ENCODE measurements at regions not wholly inside any gene's neighbourhood (a gene's known extent, or its start where the extent isn't known, plus 50 kb on each side); places are given as distances from the start of the nearest gene placed in this dataset.
A peak's percentile ranks its signal among the peaks of the same experiment; 100 is the strongest.

DNA sequence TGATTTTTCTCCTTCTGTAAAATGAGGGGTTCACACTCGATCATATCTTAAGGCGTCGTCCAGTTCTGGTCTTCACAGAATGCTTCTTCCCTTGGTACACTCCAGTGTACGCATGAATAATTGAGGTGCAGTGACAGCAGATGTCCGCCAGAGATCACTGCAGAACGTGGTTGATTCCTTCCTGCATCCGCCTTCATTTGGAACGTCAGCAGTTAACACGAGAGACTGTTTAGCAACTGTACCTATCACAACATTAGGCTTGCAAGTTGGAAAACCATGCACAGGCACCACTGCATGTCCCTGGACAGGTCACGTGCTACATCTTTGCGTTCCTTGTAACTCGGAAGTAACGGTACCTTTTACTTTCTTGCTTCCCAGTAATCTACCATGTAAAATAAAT lies 66.0 kb upstream of the GEMIN8 start:
- ChIA-PET POLR2A (no interaction called here), CTCF (interaction anchor here (0.6 to 1.5 kb wide), 7 partner anchors 16 to 844 kb away, joined by 3 to 8 read pairs (median 4); partner anchors contain the start of gene GLRA2)
- Histone ChIP-seq H3K9me3 (ENCODE audit: control insufficient read depth, insufficient read depth, low read depth, low read length) (no peaks in the 10 kb centered on the region), H3K27ac (ENCODE audit: extremely low read depth, low read depth, low read length) (no peak overlapping the region), H3K36me3 (ENCODE audit: control insufficient read depth in 2 of 2, insufficient read depth in 1 of 2, low read length in 2 of 2) (no peaks in the 10 kb centered on the region), H3K4me3 (ENCODE audit: low read depth, low read length) (no peak overlapping the region), H3K4me1 (ENCODE audit: control insufficient read depth, insufficient read depth, low read length) (no peaks in the 10 kb centered on the region)
- TF ChIP-seq ZNF433 (tag by site-specific recombination; IDR thresholded peaks at IDR 0.05; ENCODE audit: low read depth) (no peak), ZNF2 (tag by site-specific recombination; IDR thresholded peaks at IDR 0.05) (peak; percentile 99), ZNF660 (tag by site-specific recombination; IDR thresholded peaks at IDR 0.05) (0 out of 2 replicates have a peak, but pooled peaks have one; percentile 46), ZNF654 (tag by site-specific recombination; IDR thresholded peaks at IDR 0.05; ENCODE audit: low read depth) (peak; percentile 67)
- TF ChIP-seq, protein P1, sequence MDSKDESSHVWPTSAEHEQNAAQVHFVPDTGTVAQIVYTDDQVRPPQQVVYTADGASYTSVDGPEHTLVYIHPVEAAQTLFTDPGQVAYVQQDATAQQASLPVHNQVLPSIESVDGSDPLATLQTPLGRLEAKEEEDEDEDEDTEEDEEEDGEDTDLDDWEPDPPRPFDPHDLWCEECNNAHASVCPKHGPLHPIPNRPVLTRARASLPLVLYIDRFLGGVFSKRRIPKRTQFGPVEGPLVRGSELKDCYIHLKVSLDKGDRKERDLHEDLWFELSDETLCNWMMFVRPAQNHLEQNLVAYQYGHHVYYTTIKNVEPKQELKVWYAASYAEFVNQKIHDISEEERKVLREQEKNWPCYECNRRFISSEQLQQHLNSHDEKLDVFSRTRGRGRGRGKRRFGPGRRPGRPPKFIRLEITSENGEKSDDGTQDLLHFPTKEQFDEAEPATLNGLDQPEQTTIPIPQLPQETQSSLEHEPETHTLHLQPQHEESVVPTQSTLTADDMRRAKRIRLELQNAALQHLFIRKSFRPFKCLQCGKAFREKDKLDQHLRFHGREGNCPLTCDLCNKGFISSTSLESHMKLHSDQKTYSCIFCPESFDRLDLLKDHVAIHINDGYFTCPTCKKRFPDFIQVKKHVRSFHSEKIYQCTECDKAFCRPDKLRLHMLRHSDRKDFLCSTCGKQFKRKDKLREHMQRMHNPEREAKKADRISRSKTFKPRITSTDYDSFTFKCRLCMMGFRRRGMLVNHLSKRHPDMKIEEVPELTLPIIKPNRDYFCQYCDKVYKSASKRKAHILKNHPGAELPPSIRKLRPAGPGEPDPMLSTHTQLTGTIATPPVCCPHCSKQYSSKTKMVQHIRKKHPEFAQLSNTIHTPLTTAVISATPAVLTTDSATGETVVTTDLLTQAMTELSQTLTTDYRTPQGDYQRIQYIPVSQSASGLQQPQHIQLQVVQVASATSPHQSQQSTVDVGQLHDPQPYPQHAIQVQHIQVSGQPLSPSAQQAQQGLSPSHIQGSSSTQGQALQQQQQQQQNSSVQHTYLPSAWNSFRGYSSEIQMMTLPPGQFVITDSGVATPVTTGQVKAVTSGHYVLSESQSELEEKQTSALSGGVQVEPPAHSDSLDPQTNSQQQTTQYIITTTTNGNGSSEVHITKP (tag by site-specific recombination; IDR thresholded peaks at IDR 0.05) = 0 out of 2 replicates have a peak, but pooled peaks have one; percentile 31

DNA sequence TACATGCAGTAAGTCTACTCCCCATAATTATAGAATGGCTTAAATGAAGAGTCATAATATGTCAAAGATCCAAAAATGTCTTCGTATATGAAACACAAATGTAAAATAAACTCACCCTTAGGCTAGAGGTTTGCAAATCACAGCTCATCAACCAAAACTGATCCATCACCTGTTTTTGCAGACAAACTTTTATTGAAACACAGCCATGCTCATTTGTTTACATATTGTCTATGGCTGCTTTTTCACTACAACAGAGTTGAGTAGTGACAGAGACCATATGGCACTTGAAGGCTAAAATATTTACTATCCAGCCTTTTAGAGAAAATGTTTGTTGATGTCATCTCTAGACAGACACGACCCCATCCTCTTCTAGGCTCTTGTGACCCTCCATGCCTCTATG lies 64.5 kb upstream of the GEMIN8 start:
- no peaks in the 10 kb centered on the region for H3K4me1 ChIP-seq (ENCODE audit: control insufficient read depth, insufficient read depth, low read length)
- no peak overlapping the region for H3K4me3 ChIP-seq (ENCODE audit: low read depth, low read length)
- ChIA-PET POLR2A (no interaction called here), CTCF (interaction anchor here (0.7 to 1.1 kb wide), 2 partner anchors 261 to 1050 kb away, joined by 3 read pairs; no protein-coding TSS in a partner anchor)
- no peaks in the 10 kb centered on the region for H3K9me3 ChIP-seq (ENCODE audit: control insufficient read depth, insufficient read depth, low read depth, low read length)
- no peak overlapping the region for H3K27ac ChIP-seq (ENCODE audit: extremely low read depth, low read depth, low read length)
- no peak for TF ChIP-seq ZNF626 (tag by site-specific recombination; IDR thresholded peaks at IDR 0.05)
- no peak for TF ChIP-seq KLF10 (tag by site-specific recombination; IDR thresholded peaks at IDR 0.05)
- TF ChIP-seq ZNF10 (tag by site-specific recombination; IDR thresholded peaks at IDR 0.05) = no peak
- TF ChIP-seq ZNF174 (tag by site-specific recombination; IDR thresholded peaks at IDR 0.05) = no peak
- no peak for TF ChIP-seq ZBTB48 (tag by site-specific recombination; IDR thresholded peaks at IDR 0.05)
- TF ChIP-seq, protein P2, sequence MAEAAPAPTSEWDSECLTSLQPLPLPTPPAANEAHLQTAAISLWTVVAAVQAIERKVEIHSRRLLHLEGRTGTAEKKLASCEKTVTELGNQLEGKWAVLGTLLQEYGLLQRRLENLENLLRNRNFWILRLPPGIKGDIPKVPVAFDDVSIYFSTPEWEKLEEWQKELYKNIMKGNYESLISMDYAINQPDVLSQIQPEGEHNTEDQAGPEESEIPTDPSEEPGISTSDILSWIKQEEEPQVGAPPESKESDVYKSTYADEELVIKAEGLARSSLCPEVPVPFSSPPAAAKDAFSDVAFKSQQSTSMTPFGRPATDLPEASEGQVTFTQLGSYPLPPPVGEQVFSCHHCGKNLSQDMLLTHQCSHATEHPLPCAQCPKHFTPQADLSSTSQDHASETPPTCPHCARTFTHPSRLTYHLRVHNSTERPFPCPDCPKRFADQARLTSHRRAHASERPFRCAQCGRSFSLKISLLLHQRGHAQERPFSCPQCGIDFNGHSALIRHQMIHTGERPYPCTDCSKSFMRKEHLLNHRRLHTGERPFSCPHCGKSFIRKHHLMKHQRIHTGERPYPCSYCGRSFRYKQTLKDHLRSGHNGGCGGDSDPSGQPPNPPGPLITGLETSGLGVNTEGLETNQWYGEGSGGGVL (tag by site-specific recombination; IDR thresholded peaks at IDR 0.05) = no peak
- TF ChIP-seq BCL11B (tag by site-specific recombination; IDR thresholded peaks at IDR 0.05; ENCODE audit: low read depth) = no peak
- TF ChIP-seq, protein P3, sequence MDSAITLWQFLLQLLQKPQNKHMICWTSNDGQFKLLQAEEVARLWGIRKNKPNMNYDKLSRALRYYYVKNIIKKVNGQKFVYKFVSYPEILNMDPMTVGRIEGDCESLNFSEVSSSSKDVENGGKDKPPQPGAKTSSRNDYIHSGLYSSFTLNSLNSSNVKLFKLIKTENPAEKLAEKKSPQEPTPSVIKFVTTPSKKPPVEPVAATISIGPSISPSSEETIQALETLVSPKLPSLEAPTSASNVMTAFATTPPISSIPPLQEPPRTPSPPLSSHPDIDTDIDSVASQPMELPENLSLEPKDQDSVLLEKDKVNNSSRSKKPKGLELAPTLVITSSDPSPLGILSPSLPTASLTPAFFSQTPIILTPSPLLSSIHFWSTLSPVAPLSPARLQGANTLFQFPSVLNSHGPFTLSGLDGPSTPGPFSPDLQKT (IDR thresholded peaks at IDR 0.05; ENCODE audit: borderline replicate concordance, low read depth, low read length) = no peak
- TF ChIP-seq ZBTB26 (tag by site-specific recombination; optimal IDR thresholded peaks at IDR 0.05) = no peak
- H3K36me3 ChIP-seq (ENCODE audit: control insufficient read depth in 2 of 2, insufficient read depth in 1 of 2, low read length in 2 of 2) = no peaks in the 10 kb centered on the region

- CTCF ChIA-PET = no interaction called here
- H3K27ac ChIP-seq (ENCODE audit: extremely low read depth, low read depth, low read length) = no peak overlapping the region
- TF ChIP-seq ZNF785 (tag by site-specific recombination; IDR thresholded peaks at IDR 0.05) (no peak), FEZF1 (tag by site-specific recombination; IDR thresholded peaks at IDR 0.05) (no peak), ZNF658 (tag by site-specific recombination; IDR thresholded peaks at IDR 0.05) (no peak), ZNF114 (tag by site-specific recombination; IDR thresholded peaks at IDR 0.05) (no peak)
- H3K4me3 ChIP-seq (ENCODE audit: low read depth, low read length) = no peak overlapping the region
- no peaks in the 10 kb centered on the region for H3K36me3 ChIP-seq (ENCODE audit: control insufficient read depth in 2 of 2, insufficient read depth in 1 of 2, low read length in 2 of 2)
- H3K4me1 ChIP-seq (ENCODE audit: control insufficient read depth, insufficient read depth, low read length) = no peaks in the 10 kb centered on the region
- POLR2A ChIA-PET = no interaction called here
- no peaks in the 10 kb centered on the region for H3K9me3 ChIP-seq (ENCODE audit: control insufficient read depth, insufficient read depth, low read depth, low read length)
Observed at GRCh38 chrX:14084466-14084865, 54.8 kb upstream of the GEMIN8 start.

Data from HEK293 (cell line).